ENCODE measurements at regions not wholly inside any gene's neighbourhood (a gene's known extent, or its start where the extent isn't known, plus 50 kb on each side); places are given as distances from the start of the nearest gene placed in this dataset.
A peak's percentile ranks its signal among the peaks of the same experiment; 100 is the strongest.
"Not testable (repeated sequence)": the region's sequence is repeated elsewhere in the genome, so short reads cannot be mapped to it uniquely, and the experiment has no call there.

DNA sequence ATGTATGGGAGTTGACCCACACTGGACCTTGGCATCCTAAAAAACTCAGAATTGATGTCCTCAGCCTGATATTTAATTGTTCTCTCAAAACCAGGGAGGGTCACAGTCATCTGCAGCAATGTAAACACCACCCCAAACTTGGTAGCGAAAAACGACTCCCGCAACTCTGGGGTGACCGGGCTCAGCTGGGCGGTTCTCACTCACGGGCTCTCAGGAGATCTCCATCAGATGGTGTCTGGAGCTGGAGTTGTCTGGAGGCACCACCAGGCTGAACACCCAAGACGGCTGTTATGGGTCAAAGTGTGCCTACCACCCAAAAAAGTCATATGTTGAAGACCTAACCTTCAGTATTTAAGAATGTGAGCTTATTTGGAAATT is 50.9 kb upstream of the NXT1 start:
- no peak for DNase-seq

DNA sequence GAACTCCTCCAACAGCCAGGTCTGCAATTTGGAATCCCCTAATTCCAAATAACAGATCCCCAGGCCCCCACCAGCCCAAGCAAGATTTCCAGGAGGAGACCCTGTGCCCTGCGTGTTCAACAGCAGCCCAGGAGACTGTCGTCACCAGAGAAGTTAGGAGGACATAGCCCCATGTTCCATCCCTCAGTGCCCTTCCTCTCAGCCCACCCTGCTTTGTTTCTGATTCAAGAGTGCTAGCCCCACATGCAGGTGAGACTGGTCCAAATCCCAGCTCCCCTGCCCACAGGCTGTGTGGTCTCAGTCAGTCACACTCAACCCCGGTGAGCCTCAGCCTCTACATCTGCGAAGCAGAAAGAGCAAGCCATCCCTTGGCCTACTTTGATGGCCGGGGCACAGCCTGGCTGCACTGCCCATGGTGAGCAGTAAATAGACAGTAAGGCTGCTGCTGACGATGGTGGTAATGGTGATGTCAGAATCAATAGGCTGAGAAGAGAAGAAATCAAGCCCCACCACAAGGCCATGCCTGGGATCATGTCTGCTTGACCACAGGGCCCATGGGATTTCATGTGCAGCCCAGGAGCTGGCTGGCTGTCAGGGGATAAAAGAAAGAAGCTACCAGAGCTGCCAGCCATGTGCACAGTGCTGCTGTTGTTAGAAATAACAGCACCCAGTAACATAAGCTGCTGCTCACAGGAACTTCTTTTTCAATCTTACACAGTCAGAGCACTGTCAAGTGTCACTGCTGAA is 51.5 kb upstream of the NXT1 start:
- peak; percentile 10 for DNase-seq

GRCh38 chr20:23298155-23298554 is 52.4 kb upstream of the NXT1 start:
- peak; percentile 28 for DNase-seq

DNA sequence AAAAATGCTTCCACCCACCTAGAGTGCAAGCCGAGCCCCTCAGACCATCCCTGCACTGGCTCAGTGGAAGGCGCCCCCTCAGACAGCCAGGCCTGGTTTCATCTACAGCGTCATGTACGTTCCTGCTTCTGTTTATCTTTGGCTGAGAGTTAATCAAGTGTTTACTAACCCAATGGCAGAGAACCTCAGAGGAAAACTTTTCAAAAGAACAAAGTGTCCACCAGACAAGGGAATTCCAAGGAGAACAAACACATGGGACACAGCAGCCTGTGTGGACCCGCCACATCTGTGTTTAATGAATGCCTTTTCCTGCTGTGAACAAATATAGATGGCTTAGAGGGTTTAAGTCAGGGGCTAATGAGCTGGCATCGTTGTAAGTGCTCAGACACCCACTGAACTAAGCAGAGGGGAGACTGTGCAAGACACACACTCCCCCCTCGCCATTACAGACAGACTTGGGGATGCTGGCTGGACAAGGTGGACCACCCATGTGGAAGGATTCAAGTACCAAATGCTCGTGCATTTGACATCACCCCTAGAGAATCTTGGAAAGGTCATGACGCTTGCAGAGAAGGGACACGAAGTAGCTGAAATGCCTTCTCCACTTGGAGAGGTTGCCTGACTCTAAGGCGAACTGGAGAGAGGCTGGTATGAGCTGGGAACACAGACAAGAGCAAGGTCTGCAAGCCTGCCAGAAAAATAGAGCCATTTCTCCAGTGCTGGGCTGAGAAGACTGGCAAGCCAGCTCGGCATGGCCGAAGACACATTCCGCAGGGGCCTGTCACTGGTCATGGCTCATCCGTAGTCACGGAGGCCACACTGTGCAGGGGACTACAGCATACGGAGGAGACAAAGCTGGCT is 53.5 kb upstream of the NXT1 start:
- peak; percentile 38 for DNase-seq

DNA sequence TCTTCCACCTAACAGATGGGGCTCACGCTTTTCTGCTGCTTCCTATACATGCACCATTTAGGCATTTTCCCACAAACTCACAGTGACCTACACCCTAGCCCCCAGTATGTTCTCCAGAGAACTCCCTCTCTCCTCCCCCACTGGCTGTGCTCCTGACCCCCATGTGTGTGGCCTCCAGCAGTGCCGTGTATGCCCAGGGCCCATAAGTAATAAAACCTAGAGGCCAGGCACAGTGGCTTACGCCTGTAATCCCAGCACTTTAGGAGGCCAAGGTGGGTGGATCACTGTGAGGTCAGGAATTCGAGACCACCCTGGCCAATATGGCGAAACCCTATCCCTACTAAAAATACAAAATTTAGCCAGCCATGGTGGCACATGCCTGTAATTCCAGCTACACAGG is 54.7 kb upstream of the NXT1 start:
- DNase-seq = no peak

DNA sequence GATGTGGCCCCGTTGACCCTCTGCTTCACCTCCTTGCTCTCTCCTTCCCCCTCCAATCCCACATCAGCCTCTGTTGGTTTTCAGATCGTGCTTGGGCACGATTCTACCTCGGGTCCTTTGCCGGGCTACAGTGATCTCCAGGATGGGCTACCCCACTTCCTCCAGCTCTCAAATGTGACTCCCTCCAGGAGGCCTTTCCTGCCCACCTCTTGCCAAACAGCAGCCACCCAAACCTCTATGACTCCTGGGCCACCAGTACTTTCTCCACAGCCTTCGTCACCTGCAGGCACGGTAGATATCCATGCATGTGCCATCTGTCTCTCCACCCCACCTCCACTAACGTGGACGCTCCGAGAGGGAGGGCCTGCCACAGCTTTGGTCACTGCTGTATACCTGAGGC is 55.9 kb upstream of the NXT1 start:
- no peak for DNase-seq

GRCh38 chr20:23294166-23294565 is 56.4 kb upstream of the NXT1 start:
- no peak for DNase-seq

GRCh38 chr20:23293689-23294088 is 56.9 kb upstream of the NXT1 start:
- no peak for DNase-seq

DNA sequence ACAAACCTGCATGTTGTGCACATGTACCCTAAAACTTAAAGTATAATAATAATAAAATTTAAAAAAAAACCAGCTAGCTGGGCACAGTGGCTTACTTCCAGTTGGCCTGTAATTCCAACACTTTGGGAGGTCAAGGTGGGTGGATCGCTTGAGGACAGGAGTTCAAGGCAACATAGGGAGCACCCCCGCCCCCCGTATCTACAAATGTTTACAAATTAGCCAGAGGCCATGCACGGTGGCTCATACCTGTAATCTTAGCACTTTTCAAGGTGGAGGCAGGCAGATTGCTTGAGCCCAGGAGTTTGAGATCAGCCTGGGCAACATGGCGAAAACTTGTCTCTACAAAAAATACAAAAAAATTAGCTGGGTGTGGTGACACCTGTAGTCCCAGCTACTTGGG is 58.3 kb upstream of the NXT1 start:
- not testable (repeated sequence) for DNase-seq

GRCh38 chr20:23291575-23292240 is 58.9 kb upstream of the NXT1 start:
- DNase-seq = peak; percentile 48

- DNase-seq = no peak
Observed at GRCh38 chr20:23290761-23291574, 59.6 kb upstream of the NXT1 start.

DNA sequence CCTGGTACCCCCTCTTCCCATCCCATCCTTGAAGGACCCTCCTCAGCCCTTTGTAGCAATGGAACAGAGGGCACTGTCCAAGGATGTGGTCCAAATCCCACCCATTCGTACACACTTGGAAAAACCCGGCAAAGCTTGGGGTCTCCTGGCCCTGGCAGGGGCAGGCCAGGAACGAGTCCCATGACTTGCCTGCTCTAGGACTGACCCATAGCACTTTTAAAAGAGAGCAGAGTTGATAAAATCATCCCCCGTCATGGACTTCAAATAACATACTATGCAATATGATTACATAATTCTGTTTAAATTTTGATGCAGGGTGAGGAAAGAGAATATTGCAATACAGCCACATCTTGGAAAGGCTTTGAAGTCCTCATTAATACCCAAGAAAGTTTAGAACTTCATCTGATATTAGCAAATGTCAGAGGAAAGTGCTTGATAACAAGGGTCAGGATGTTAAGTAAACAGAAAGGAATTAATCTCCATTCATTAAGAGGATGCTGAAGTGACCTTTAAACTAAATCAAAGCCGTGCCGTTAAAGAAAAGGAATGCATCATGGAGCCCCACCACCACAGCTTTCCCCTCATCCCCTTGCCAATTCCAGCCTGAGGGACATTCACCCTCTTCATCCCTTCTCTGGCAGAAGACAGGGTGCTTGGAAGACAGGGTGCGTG is 60.7 kb upstream of the NXT1 start:
- no peak for DNase-seq

DNA sequence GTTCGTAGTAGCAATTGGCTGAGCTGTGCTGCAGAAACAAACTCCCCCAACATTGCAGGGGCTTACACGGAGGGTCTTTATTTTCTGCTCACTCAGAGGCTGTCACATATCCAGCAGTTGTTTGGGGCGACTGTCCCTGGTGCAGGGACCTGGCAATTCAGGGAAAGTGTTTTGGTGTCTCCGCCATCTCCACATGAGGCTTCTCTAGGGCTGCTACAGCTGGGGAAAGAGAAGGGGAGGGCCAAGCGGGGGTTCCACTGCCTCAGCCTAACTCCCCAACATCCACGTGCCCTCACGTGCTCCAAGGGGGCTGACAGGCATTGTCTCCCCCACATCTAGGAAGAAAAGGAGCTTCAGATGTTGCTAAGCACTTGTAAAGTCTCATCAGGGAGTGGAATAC is 61.3 kb upstream of the NXT1 start:
- no peak for DNase-seq

DNA sequence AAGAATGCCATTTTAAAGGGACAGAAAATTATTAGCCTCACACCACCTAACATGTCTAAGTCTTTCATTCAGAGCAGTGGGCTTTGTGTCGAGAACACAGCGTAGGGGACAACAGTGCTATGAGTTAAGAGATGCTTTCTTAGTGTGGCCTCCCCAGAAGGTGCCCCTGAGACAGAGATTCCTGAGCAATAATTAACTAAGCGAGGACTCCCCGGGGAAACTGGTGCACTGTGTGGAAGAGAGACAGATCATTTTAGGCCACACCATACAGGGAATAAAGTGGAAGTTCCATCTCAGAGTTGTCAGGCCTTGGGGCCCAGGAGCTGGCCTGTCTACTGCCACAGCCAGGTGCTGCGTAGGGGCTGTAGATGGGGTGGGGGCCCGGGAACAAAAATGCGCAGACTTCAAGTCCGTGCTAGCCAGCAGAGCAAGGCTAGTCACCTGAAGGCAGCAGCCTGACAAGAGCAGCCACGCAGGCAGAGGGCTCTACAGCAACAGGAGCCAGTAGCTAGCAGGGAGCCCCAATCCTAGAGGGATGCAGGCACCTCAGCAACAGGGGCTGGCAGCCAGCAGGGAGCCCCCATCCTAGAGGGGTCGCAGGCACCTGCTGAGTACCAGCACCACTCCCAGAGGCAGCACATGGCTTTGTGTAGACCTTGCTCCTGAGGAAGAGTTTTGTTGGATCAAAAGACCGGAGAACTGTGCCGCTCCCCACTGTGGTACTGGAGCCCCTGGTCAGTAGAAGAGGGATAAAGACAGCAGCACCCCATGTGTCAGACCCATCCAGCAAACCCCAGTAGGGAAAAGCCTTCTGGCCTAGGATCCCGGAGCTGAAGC is 63.0 kb upstream of the NXT1 start:
- no peak for DNase-seq

- DNase-seq = no peak
Observed at GRCh38 chr20:23286346-23286745, 64.2 kb upstream of the NXT1 start.

DNA sequence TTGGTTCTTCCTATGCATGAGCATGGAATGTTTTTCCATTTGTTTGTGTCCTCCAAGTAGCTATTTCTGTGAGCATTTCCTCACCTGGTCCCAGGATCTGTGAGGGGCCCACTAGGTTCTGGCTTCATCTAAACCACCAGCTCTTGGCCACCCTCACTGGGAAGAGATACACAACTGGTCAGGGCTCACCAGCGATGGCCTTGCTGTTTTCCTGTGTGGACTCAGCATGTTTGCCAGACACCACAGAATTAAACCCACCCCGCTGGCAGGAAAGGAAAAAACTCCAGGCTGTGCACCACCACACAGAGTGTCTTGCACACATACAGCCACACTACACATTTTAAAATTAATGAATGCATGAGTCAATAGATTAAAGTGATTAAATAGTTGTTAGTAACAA is 65.1 kb upstream of the NXT1 start:
- no peak for DNase-seq

- DNase-seq = no peak
Observed at GRCh38 chr20:23284009-23284408, 66.6 kb upstream of the NXT1 start.

GRCh38 chr20:23283096-23283850 is 67.3 kb upstream of the NXT1 start:
- DNase-seq = no peak

DNA sequence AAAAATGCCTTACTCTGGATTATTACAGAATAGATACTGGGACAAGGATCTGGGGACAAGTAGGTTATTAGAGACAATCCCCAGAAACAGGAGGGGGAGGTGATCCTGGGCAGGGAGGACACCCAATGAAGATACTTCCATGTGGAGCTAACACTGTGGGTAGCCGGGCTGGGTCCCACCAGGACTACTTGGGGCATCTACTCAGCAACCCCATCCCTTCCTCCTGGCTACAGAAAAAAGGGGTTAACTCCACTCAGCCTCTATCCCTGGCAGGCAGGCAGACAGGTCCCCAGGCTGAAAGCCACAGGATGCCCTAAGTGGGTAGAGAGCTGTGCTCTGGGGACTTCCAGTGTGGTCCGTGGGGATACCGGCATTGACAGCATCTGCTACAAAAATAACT is 68.0 kb upstream of the NXT1 start:
- DNase-seq = no peak

GRCh38 chr20:23282111-23282510 is 68.5 kb upstream of the NXT1 start:
- no peak for DNase-seq

DNA sequence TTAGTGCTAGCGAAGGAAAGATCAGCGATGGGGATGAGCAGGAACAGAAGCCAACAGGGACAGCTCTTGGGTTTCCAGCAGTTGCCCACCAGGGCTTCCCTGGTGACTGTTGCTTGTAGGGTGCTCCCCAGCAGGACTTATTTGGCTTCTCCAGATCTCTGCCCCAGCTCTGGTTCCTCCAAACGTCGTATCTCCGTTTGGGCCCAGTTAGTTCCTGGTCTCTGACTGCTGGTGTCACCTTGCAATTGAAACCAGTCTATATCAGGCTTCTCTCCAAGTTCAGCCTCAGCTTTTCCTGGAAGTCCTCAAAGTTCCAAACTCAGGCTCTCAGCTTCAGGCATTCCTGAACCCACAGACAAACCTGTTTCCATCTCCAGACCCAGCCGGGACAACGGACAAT is 70.8 kb upstream of the NXT1 start:
- no peak for DNase-seq

Data from fibroblast of skin of right quadriceps (primary cell).